AG09309 (cell line): ENCODE measurements at regions not wholly inside any gene's neighbourhood (a gene's known extent, or its start where the extent isn't known, plus 50 kb on each side); places are given as distances from the start of the nearest gene placed in this dataset.
A peak's percentile ranks its signal among the peaks of the same experiment; 100 is the strongest.
"Not testable (repeated sequence)": the region's sequence is repeated elsewhere in the genome, so short reads cannot be mapped to it uniquely, and the experiment has no call there.

Experiments used
- DNase-seq: peaks from one replicate; pipeline ENCODE4 v3.0.0-alpha.2; 2010; ENCODE audit warnings: low read depth
- H3K4me3 ChIP-seq: 2 replicates; pipeline ENCODE4 v1.5.1; 2011; ENCODE audit warnings: mild to moderate bottlenecking, low read depth, low read length, moderate library complexity; ENCODE audit not compliant: control insufficient read depth
- CTCF ChIP-seq: IDR thresholded peaks from 2 replicates; pipeline ENCODE4 v1.5.1; 2011; ENCODE audit warnings: mild to moderate bottlenecking, low read depth, low read length, inconsistent platforms; ENCODE audit not compliant: insufficient read depth, control insufficient read depth; ENCODE audit errors: missing control alignments

GRCh38 chr5:160497878-160498277 lies 76.2 kb downstream of the PTTG1 start:
- no peak overlapping the region for H3K4me3 ChIP-seq
- no peak for TF ChIP-seq CTCF
- DNase-seq: no peak

GRCh38 chr5:160498441-160499043 lies 76.9 kb downstream of the PTTG1 start:
- DNase-seq, H3K4me3 ChIP-seq: not testable (repeated sequence)

GRCh38 chr5:160500786-160501779 lies 79.4 kb downstream of the PTTG1 start:
- DNase-seq: no peak
- no peak for TF ChIP-seq CTCF

GRCh38 chr5:160504906-160505305 lies 83.3 kb downstream of the PTTG1 start:
- no peak overlapping the region for H3K4me3 ChIP-seq
- DNase-seq: no peak
- TF ChIP-seq CTCF: no peak

More at GRCh38 chr5:160500786-160501779, 79.4 kb downstream of the PTTG1 start:
- no peak overlapping the region for H3K4me3 ChIP-seq

GRCh38 chr5:160506006-160507004 lies 84.7 kb downstream of the PTTG1 start:
- TF ChIP-seq CTCF: no peak
- no peak overlapping the region for H3K4me3 ChIP-seq
- no peak for DNase-seq

GRCh38 chr5:160507221-160507721 lies 85.6 kb downstream of the PTTG1 start:
- peak; percentile 16 for DNase-seq
- TF ChIP-seq CTCF: no peak
- no peak overlapping the region for H3K4me3 ChIP-seq
